B cell (primary cell): ENCODE measurements at regions not wholly inside any gene's neighbourhood (a gene's known extent, or its start where the extent isn't known, plus 50 kb on each side); places are given as distances from the start of the nearest gene placed in this dataset.

Experiments used
- ATAC-seq: fragments of 200-7000 bp; cut with Tn5 transposase; one replicate; pipeline ENCODE4 v1.10.0; 2021; ENCODE audit warnings: low read depth, mild to moderate bottlenecking, moderate number of reproducible peaks, moderate library complexity
- CTCF ChIA-PET: fragments of 350-600 bp; sonication (Branson Sonifier 250); formaldehyde crosslinking; loops from one replicate; lab custom pipeline; 2021; ENCODE audit warnings: antibody characterized with exemption, inconsistent platforms; lab: Charles Lee
- POLR2A ChIA-PET: fragments of 350-600 bp; sonication (Branson Sonifier 250); formaldehyde crosslinking; loops from one replicate; lab custom pipeline; 2021; ENCODE audit warnings: antibody characterized with exemption; lab: Charles Lee
- DNase-seq: peaks from one replicate; pipeline ENCODE4 v3.0.0; 2013
- H2AFZ ChIP-seq: 2 replicates; pipeline ENCODE4 v1.6.1; 2012; ENCODE audit warnings: mild to moderate bottlenecking, low read depth, low read length; ENCODE audit not compliant: insufficient read depth, poor library complexity, severe bottlenecking
- H3K27ac ChIP-seq, 2 donors: 1 replicate in 1 of 2; 2 replicates in 1 of 2; pipeline ENCODE4 v1.5.1; 2012 to 2013; ENCODE audit warnings: low read length in 2 of 2, mild to moderate bottlenecking in 2 of 2, moderate library complexity in 1 of 2
- H3K27me3 ChIP-seq, 4 experiments: fragments of 200-600 bp in 1 of 4; sonication (generic) in 1 of 4; replicated peaks in 1 of 4; 1 replicate in 2 of 4; 2 replicates in 2 of 4; pipeline versions ENCODE4 v1.6.1 to v1.7.0; 2013 to 2016; ENCODE audit warnings: low read length in 3 of 4, mild to moderate bottlenecking in 2 of 4, mixed read lengths in 1 of 4, moderate library complexity in 1 of 4; ENCODE audit not compliant: insufficient read depth in 4 of 4, control insufficient read depth in 3 of 4; ENCODE audit errors: control extremely low read depth in 1 of 4
- H3K36me3 ChIP-seq, 2 experiments: replicated peaks in 1 of 2; 1 replicate in 1 of 2; 2 replicates in 1 of 2; pipeline versions ENCODE4 v1.6.1 to v1.7.1; 2013; ENCODE audit warnings: low read length in 1 of 2; ENCODE audit not compliant: insufficient read depth in 2 of 2, control insufficient read depth in 1 of 2; ENCODE audit errors: control extremely low read depth in 1 of 2, extremely low read depth in 1 of 2
- H3K4me1 ChIP-seq, 2 donors: fragments of 200-600 bp in 1 of 2; sonication (generic) in 1 of 2; 1 replicate in 1 of 2; 2 replicates in 1 of 2; pipeline versions ENCODE4 v1.5.1 to v1.6.1; 2013 to 2017; ENCODE audit warnings: low read length in 2 of 2; ENCODE audit not compliant: control insufficient read depth in 2 of 2, insufficient read depth in 2 of 2
- H3K4me2 ChIP-seq: replicated peaks from 2 replicates; pipeline ENCODE3; 2012; ENCODE audit warnings: mild to moderate bottlenecking, low read depth, low read length; ENCODE audit not compliant: poor library complexity, severe bottlenecking
- H3K4me3 ChIP-seq, 5 experiments: fragments of 200-600 bp in 1 of 5; sonication (generic) in 1 of 5; 1 replicate in 3 of 5; 2 replicates in 2 of 5; pipeline versions ENCODE4 v1.5.1 to v1.7.0; 2011 to 2016; ENCODE audit warnings: low read length in 4 of 5, mild to moderate bottlenecking in 4 of 5, low read depth in 2 of 5, control low read depth in 1 of 5, moderate library complexity in 1 of 5; ENCODE audit not compliant: insufficient read depth in 1 of 5; ENCODE audit errors: control extremely low read depth in 1 of 5, extremely low read depth in 1 of 5
- H3K79me2 ChIP-seq: fragments of 200-600 bp; sonication (generic); one replicate; pipeline ENCODE4 v1.6.0; 2016; ENCODE audit warnings: low read length; ENCODE audit not compliant: control insufficient read depth, insufficient read depth
- H3K9ac ChIP-seq: fragments of 200-600 bp; sonication (generic); 2 replicates; pipeline ENCODE4 v1.6.1; 2017; ENCODE audit warnings: mild to moderate bottlenecking, low read length, moderate library complexity
- H3K9me3 ChIP-seq, 3 donors: one replicate each; pipeline versions ENCODE4 v1.6.1 to v1.7.1; 2013; ENCODE audit warnings: low read length in 2 of 3; ENCODE audit not compliant: control insufficient read depth in 2 of 3, insufficient read depth in 1 of 3; ENCODE audit errors: control extremely low read depth in 1 of 3
- H4K20me1 ChIP-seq: 2 replicates; pipeline ENCODE4 v1.6.0; 2012; ENCODE audit warnings: mild to moderate bottlenecking, low read length; ENCODE audit not compliant: insufficient read depth, control insufficient read depth, poor library complexity, severe bottlenecking
- H3K27ac Mint-ChIP-seq: one replicate; pipeline ENCODE4 v1.8.0; 2021; ENCODE audit warnings: mixed read lengths
- H3K27me3 Mint-ChIP-seq: one replicate; pipeline ENCODE4 v1.8.0; 2021; ENCODE audit warnings: mixed read lengths
- H3K4me1 Mint-ChIP-seq: one replicate; pipeline ENCODE4 v1.8.0; 2021; ENCODE audit warnings: mixed read lengths
- H3K4me3 Mint-ChIP-seq: one replicate; pipeline ENCODE4 v1.8.0; 2021; ENCODE audit warnings: mixed read lengths
- H3K9me3 Mint-ChIP-seq: one replicate; pipeline ENCODE4 v1.8.0; 2022; ENCODE audit warnings: mixed read lengths; ENCODE audit not compliant: insufficient read depth
- EZH2 ChIP-seq: IDR thresholded peaks from 2 replicates; pipeline ENCODE4 v1.6.1; 2012; ENCODE audit warnings: borderline replicate concordance, low read depth, mild to moderate bottlenecking, moderate library complexity, low read length; ENCODE audit not compliant: insufficient read depth, poor library complexity, severe bottlenecking
- WGBS: methylation state at CpG from one replicate; pipeline ENCODE4 v1.1.5; 2013; ENCODE audit warnings: missing lambda C conversion rate; ENCODE audit not compliant: insufficient coverage; 5-methylcytosine and 5-hydroxymethylcytosine counted together
- intact Hi-C: fragments of 100-400 bp; cut with micrococcal nuclease; formaldehyde crosslinking; loops from one replicate; pipeline ENCODE4 v1.10.0; 2022
- TF ChIP-seq, protein P1 (sequence below): fragments of 200-600 bp; IDR thresholded peaks from one replicate; pipeline ENCODE4 v1.8.0; 2022; ENCODE audit warnings: antibody characterized with exemption, mild to moderate bottlenecking

DNA sequence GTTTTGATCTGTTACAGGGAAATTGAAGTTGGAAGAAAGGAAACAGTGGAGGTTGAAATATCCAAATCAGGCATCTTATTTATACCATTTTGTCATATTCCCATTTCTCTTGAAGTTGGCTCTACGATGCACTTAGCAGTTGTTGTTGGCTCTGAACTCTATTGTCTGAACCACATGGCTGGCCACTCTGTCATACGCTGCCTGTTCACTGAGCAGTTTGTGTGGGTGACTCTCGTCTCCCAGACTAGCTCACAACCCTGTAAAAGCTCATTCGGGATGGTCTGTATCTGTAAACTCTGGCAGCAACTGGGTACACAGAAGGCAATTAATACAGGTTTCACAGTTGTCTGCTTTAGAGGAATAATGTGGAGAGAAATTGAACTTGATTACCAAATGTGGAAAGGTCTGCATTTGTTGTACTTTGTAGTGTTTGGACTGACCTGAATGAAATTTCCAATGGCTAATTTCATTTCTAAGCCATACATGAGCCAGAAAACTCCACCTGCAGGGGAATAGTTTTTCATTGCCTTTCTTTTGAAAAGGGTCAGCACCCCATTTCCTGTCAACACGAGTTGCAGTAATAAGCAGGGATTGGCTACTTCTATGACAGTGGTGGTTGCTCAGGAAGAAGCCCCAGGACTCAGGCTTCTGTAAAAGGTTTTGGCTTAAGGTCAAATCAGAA, 378.2 kb downstream of the OSR1 start:
- no peak for DNase-seq
- no peak overlapping the region for H3K9ac ChIP-seq
- no peak for TF ChIP-seq EZH2
- TF ChIP-seq, protein P1, sequence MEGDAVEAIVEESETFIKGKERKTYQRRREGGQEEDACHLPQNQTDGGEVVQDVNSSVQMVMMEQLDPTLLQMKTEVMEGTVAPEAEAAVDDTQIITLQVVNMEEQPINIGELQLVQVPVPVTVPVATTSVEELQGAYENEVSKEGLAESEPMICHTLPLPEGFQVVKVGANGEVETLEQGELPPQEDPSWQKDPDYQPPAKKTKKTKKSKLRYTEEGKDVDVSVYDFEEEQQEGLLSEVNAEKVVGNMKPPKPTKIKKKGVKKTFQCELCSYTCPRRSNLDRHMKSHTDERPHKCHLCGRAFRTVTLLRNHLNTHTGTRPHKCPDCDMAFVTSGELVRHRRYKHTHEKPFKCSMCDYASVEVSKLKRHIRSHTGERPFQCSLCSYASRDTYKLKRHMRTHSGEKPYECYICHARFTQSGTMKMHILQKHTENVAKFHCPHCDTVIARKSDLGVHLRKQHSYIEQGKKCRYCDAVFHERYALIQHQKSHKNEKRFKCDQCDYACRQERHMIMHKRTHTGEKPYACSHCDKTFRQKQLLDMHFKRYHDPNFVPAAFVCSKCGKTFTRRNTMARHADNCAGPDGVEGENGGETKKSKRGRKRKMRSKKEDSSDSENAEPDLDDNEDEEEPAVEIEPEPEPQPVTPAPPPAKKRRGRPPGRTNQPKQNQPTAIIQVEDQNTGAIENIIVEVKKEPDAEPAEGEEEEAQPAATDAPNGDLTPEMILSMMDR: no peak
- no peak for ATAC-seq
- no peak overlapping the region for H3K27ac Mint-ChIP-seq
- no peaks in the 10 kb centered on the region for H4K20me1 ChIP-seq
- no peaks in the 10 kb centered on the region for H3K36me3 ChIP-seq
- no peak overlapping the region for H3K4me2 ChIP-seq
- H2AFZ ChIP-seq: no peak overlapping the region
- H3K4me1 Mint-ChIP-seq: peaks cover 9% of the 10 kb centered on the region
- no peaks in the 10 kb centered on the region for H3K9me3 Mint-ChIP-seq
- H3K27me3 ChIP-seq: peaks cover 0 to 2% (median 0%) of the 10 kb centered on the region in 4 experiments
- H3K27ac ChIP-seq: no peak overlapping the region
- H3K4me1 ChIP-seq: peaks cover 6 to 7% of the 10 kb centered on the region in 2 donors
- no peak overlapping the region for H3K4me3 ChIP-seq
- 74% methylated on average over 5 of the region's 5 CpGs for WGBS
- H3K4me3 Mint-ChIP-seq: no peak overlapping the region
- H3K9me3 ChIP-seq: peaks cover 0 to 1% (median 0%) of the 10 kb centered on the region in 3 donors
- peaks cover 28% of the 10 kb centered on the region for H3K27me3 Mint-ChIP-seq
- CTCF ChIA-PET: no interaction called here
- POLR2A ChIA-PET: no interaction called here
- H3K79me2 ChIP-seq: no peaks in the 10 kb centered on the region
- intact Hi-C loops: no loop called here

DNA sequence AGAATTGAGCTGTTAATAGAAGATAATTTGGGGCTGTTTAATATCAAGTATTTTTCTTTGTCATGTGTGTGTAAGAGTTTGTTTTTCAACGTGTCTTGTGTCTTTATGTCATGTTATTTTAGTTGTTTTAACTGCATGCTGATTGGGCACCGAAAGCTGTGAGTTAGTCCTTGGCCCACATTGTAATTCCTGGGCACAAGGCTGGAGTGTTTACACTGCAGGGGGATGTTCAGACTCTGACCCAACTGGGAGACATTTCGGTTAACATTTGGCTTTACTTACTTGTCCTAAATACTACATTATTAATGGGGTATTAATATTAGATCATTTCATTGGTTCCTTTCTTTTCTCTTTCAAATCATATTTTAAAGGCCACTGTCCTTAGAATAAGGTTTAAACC, 381.0 kb downstream of the OSR1 start:
- peaks cover 42% of the 10 kb centered on the region for H3K27me3 Mint-ChIP-seq
- TF ChIP-seq, protein P1: no peak
- TF ChIP-seq EZH2: no peak
- no peak for ATAC-seq
- 85% methylated on average over 1 of the region's 3 CpGs for whole genome bisulfite sequencing
- no peaks in the 10 kb centered on the region for H3K9me3 Mint-ChIP-seq
- Histone ChIP-seq H4K20me1 (no peaks in the 10 kb centered on the region), H3K9ac (no peak overlapping the region), H3K36me3 (no peaks in the 10 kb centered on the region), H3K4me3 (no peak overlapping the region), H3K9me3 (peaks cover 0 to 2% (median 0%) of the 10 kb centered on the region in 3 donors), H3K4me2 (no peak overlapping the region), H2AFZ (no peak overlapping the region), H3K79me2 (no peaks in the 10 kb centered on the region), H3K4me1 (peaks cover 6 to 7% of the 10 kb centered on the region in 2 donors), H3K27me3 (peaks cover 0 to 5% (median under 1%) of the 10 kb centered on the region in 4 experiments), H3K27ac (no peak overlapping the region)
- intact Hi-C loops: no loop called here
- H3K27ac Mint-ChIP-seq: no peak overlapping the region
- peaks cover 9% of the 10 kb centered on the region for H3K4me1 Mint-ChIP-seq
- no peak for DNase-seq
- no peak overlapping the region for H3K4me3 Mint-ChIP-seq
- ChIA-PET POLR2A (no interaction called here), CTCF (no interaction called here)
